Endothelial cell (in vitro differentiated cells): ENCODE measurements at regions not wholly inside any gene's neighbourhood (a gene's known extent, or its start where the extent isn't known, plus 50 kb on each side); places are given as distances from the start of the nearest gene placed in this dataset.
"Not testable (repeated sequence)": the region's sequence is repeated elsewhere in the genome, so short reads cannot be mapped to it uniquely, and the experiment has no call there.

Experiments
- DNase-seq: peaks from one replicate; pipeline ENCODE4 v3.0.0; 2021; ENCODE audit warnings: low spot score
- H3K27ac Mint-ChIP-seq: one replicate; pipeline ENCODE4 v1.8.0; 2021; ENCODE audit warnings: mixed read lengths, inconsistent platforms; ENCODE audit not compliant: unreplicated experiment
- H3K27me3 Mint-ChIP-seq: one replicate; pipeline ENCODE4 v1.8.0; 2021; ENCODE audit warnings: mild to moderate bottlenecking, moderate library complexity, mixed read lengths, inconsistent platforms; ENCODE audit not compliant: unreplicated experiment
- H3K36me3 Mint-ChIP-seq: one replicate; pipeline ENCODE4 v1.8.0; 2021; ENCODE audit warnings: mild to moderate bottlenecking, low read depth, mixed read lengths, inconsistent platforms; ENCODE audit not compliant: unreplicated experiment
- H3K4me1 Mint-ChIP-seq: one replicate; pipeline ENCODE4 v1.8.0; 2021; ENCODE audit warnings: mild to moderate bottlenecking, mixed read lengths, inconsistent platforms; ENCODE audit not compliant: unreplicated experiment
- H3K4me3 Mint-ChIP-seq: one replicate; pipeline ENCODE4 v1.8.0; 2021; ENCODE audit warnings: mild to moderate bottlenecking, mixed read lengths, inconsistent platforms; ENCODE audit not compliant: unreplicated experiment
- H3K9me3 Mint-ChIP-seq: one replicate; pipeline ENCODE4 v1.8.0; 2021; ENCODE audit warnings: mixed read lengths, inconsistent platforms; ENCODE audit not compliant: unreplicated experiment
- TF ChIP-seq, protein P1 (sequence below): fragments of 200-600 bp; sonication (generic); IDR thresholded peaks from one replicate; pipeline ENCODE4 v1.5.0; 2021; ENCODE audit warnings: antibody characterized with exemption; ENCODE audit not compliant: unreplicated experiment

- Mint-ChIP-seq H3K27me3 (peaks cover 3% of the 10 kb centered on the region), H3K36me3 (no peaks in the 10 kb centered on the region), H3K9me3 (no peaks in the 10 kb centered on the region), H3K4me3 (no peak overlapping the region), H3K27ac (no peak overlapping the region), H3K4me1 (no peaks in the 10 kb centered on the region)
- no peak for DNase-seq
- TF ChIP-seq, protein P1, sequence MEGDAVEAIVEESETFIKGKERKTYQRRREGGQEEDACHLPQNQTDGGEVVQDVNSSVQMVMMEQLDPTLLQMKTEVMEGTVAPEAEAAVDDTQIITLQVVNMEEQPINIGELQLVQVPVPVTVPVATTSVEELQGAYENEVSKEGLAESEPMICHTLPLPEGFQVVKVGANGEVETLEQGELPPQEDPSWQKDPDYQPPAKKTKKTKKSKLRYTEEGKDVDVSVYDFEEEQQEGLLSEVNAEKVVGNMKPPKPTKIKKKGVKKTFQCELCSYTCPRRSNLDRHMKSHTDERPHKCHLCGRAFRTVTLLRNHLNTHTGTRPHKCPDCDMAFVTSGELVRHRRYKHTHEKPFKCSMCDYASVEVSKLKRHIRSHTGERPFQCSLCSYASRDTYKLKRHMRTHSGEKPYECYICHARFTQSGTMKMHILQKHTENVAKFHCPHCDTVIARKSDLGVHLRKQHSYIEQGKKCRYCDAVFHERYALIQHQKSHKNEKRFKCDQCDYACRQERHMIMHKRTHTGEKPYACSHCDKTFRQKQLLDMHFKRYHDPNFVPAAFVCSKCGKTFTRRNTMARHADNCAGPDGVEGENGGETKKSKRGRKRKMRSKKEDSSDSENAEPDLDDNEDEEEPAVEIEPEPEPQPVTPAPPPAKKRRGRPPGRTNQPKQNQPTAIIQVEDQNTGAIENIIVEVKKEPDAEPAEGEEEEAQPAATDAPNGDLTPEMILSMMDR, result no peak
Observed at GRCh38 chr5:18732556-18733479, 1098.6 kb downstream of the TAF11L14 start.

DNA sequence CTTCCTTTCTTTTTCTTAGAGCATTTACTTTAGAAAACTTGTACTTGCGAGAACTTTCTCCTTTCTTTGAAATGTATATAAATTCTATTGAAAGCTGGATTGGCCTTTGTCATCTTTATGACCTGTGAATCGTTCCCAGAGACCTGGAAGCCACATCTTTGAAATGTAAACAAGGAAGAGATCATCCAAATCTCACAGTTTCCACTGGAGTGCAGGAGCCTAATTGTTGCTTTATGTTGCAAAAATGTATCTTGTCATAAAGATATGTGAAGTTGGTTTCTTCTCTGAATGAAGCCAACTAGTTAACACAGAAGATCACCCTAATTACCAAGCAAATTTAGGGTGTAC lies 1101.8 kb downstream of the TAF11L14 start:
- no peak overlapping the region for H3K4me3 Mint-ChIP-seq
- H3K36me3 Mint-ChIP-seq, result no peaks in the 10 kb centered on the region
- DNase-seq, result no peak
- no peak overlapping the region for H3K27ac Mint-ChIP-seq
- H3K9me3 Mint-ChIP-seq, result no peaks in the 10 kb centered on the region
- H3K4me1 Mint-ChIP-seq, result no peaks in the 10 kb centered on the region
- H3K27me3 Mint-ChIP-seq, result peaks cover 3% of the 10 kb centered on the region
- TF ChIP-seq, protein P1, result no peak

- H3K4me1 Mint-ChIP-seq, H3K36me3 Mint-ChIP-seq, H3K9me3 Mint-ChIP-seq, H3K4me3 Mint-ChIP-seq, H3K27me3 Mint-ChIP-seq, H3K27ac Mint-ChIP-seq, DNase-seq: not testable (repeated sequence)
Observed at GRCh38 chr5:18736736-18737135, 1102.5 kb downstream of the TAF11L14 start.

GRCh38 chr5:18740301-18740700 lies 1106.0 kb downstream of the TAF11L14 start:
- Mint-ChIP-seq H3K4me3 (no peak overlapping the region), H3K27me3 (no peaks in the 10 kb centered on the region), H3K9me3 (no peaks in the 10 kb centered on the region), H3K36me3 (no peaks in the 10 kb centered on the region), H3K27ac (no peak overlapping the region), H3K4me1 (no peaks in the 10 kb centered on the region)
- DNase-seq, result no peak
- TF ChIP-seq, protein P1, result no peak

DNA sequence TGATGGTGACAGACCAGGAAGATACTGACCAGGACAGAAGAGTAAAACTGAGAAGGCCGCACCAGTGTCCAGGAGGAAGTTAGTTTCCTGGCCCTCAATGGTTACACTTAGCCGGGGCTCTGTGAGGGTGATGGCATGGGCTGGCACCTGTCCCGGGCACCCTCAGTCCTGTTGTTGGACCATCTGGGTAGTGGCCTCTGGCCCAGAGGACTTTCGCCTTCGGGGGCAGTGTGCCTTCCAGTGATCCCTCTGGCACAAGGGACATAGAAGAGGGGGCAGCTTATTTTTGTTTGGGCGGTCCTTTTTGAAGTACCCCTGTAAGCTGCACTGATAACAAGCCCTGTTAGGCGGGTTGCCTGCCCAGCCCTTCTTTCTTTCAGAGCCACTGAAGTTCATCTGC lies 1108.6 kb downstream of the TAF11L14 start:
- H3K27ac Mint-ChIP-seq, result no peak overlapping the region
- no peaks in the 10 kb centered on the region for H3K4me1 Mint-ChIP-seq

More for the DNA sequence above, 1108.6 kb downstream of the TAF11L14 start:
- no peaks in the 10 kb centered on the region for H3K27me3 Mint-ChIP-seq
- no peak for DNase-seq
- H3K9me3 Mint-ChIP-seq, result no peaks in the 10 kb centered on the region
- no peak overlapping the region for H3K4me3 Mint-ChIP-seq
- no peaks in the 10 kb centered on the region for H3K36me3 Mint-ChIP-seq
- TF ChIP-seq, protein P1, result no peak
